AG09309 (cell line): ENCODE measurements at regions not wholly inside any gene's neighbourhood (a gene's known extent, or its start where the extent isn't known, plus 50 kb on each side); places are given as distances from the start of the nearest gene placed in this dataset.

Source experiments
- DNase-seq: peaks from one replicate; pipeline ENCODE4 v3.0.0-alpha.2; 2010; ENCODE audit warnings: low read depth
- H3K4me3 ChIP-seq: 2 replicates; pipeline ENCODE4 v1.5.1; 2011; ENCODE audit warnings: mild to moderate bottlenecking, low read depth, low read length, moderate library complexity; ENCODE audit not compliant: control insufficient read depth
- CTCF ChIP-seq: IDR thresholded peaks from 2 replicates; pipeline ENCODE4 v1.5.1; 2011; ENCODE audit warnings: mild to moderate bottlenecking, low read depth, low read length, inconsistent platforms; ENCODE audit not compliant: insufficient read depth, control insufficient read depth; ENCODE audit errors: missing control alignments

DNA sequence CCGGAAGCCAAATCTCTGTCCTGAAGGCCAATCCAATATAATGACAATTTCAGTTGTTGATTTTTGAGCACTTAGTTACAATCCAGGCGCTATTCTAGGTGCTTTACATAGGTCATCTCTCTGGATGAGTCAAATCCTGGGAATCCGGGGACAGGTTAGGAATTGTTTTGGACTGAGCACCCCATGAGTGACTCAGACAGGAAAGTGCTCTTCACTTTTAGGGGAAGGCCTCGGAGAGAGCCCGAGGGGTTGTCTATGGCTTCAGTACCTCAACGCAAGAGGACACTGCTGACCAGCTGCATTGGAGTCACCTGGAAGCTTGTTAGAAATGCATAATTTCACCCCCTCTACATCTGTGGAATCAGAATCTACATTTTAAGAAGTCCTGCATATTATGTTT, 108.8 kb downstream of the IRX5 start:
- no peak overlapping the region for H3K4me3 ChIP-seq
- no peak for DNase-seq
- TF ChIP-seq CTCF: no peak

GRCh38 chr16:55039931-55040330, 109.3 kb downstream of the IRX5 start:
- TF ChIP-seq CTCF: no peak
- DNase-seq: no peak
- H3K4me3 ChIP-seq: no peak overlapping the region

- no peak overlapping the region for H3K4me3 ChIP-seq
Observed at GRCh38 chr16:55040366-55041086, 109.9 kb downstream of the IRX5 start.

DNA sequence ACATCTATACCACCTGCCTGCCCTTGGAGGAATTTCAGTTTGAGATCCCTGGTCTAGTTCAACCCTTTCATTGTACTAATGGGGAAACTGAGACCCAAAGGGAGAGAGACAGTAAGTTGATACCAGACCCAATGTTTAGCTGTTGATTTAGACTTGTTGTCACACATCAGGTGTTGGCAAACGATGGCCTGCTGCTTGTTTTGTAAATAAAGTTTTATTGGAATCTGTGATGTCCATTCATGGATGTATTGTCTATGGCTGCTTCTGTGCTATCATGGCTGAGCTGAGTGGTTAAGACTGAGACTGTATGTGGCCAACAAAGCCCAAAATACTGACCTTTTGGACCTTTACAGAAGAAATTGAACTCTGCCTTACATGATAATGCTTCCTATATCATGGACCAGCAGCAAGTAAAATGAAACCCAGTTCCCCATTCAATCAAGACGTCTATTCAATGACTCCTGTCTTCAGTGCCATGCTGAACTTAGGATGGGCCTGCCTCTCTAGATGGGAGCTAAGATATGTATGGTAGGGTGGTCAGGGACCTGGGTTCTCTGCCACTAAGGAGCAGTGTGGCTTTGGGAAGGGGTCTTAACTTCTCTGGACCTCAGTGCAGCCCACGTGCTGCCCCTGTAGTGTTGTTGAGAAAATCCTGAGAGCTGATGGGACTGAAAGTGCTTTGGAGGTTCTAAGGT, 111.0 kb downstream of the IRX5 start:
- TF ChIP-seq CTCF: no peak
- no peak overlapping the region for H3K4me3 ChIP-seq
- DNase-seq: no peak

More at GRCh38 chr16:55040366-55041086, 109.9 kb downstream of the IRX5 start:
- TF ChIP-seq CTCF: no peak
- DNase-seq: no peak

DNA sequence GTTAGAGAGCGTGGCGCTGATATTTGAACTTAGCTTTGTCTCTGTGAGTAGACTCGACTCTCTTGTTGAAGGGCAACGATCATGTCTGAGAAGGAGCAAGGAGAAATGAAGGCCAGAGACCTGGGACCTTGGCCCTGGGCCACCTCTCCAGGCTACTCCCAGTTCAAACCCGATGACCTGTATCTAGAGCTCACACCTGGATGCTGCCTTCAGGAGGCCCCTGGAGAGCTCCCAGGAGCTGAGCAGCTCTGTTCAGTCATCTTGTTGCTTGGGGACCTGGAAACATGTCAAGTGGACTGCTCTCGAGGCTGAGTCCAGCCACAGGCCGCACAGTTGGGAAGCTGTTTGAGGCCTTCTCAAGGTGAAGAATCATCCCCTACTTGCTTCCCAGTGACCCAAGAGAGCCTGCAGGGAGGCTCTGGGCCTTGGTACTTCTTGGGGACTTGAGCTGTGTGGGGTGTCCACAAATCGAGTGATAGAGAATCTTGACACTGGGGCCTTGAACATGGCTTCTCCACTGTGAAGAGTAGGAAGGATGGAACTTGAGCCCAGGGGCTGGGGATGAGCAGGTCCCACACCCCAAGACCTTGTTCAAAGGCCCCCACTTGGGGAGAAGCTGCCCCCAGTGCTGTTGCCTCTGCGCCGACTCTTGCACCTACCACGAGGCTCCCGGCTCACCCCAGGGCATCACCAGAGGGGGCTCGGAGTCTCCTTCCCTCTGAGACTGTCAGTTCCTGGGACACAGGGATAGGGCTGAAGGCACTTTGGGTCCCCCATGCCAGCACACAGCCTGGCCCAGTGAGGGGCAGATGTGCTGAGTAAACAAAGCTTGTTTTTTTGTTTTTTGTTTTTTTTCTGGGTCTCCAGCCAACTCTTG, 112.1 kb downstream of the IRX5 start:
- H3K4me3 ChIP-seq: no peak overlapping the region
- TF ChIP-seq CTCF: no peak
- no peak for DNase-seq

GRCh38 chr16:55043499-55043898, 112.8 kb downstream of the IRX5 start:
- no peak for TF ChIP-seq CTCF
- DNase-seq: no peak
- no peak overlapping the region for H3K4me3 ChIP-seq
